HG02981 (cell line): ENCODE measurements at regions not wholly inside any gene's neighbourhood (a gene's known extent, or its start where the extent isn't known, plus 50 kb on each side); places are given as distances from the start of the nearest gene placed in this dataset.
"Not testable (repeated sequence)": the region's sequence is repeated elsewhere in the genome, so short reads cannot be mapped to it uniquely, and the experiment has no call there.

Experiments used
- ATAC-seq: cut with Tn5 transposase; IDR thresholded peaks from one replicate; pipeline ENCODE4 v1.9.1; 2021; ENCODE audit warnings: mild to moderate bottlenecking, moderate library complexity; ENCODE audit not compliant: unreplicated experiment

DNA sequence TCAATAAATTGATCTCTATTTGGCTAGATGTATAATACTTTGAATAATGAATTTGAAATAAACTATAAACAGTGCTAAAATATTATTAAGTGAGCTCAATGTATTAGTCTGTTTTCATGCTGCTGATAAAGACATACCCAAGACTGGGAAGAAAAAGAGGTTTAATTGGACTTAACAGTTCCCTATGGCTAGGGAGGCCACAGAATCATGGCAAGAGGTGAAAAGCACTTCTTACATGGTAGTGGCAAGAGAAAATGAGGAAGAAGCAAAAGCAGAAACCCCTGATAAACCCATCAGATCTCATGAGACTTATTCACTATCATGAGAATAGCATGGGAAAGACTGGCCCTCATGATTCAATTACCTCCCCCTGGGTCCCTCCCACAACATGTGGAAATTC lies 2092.4 kb upstream of the ACO1 start:
- ATAC-seq: not testable (repeated sequence)

DNA sequence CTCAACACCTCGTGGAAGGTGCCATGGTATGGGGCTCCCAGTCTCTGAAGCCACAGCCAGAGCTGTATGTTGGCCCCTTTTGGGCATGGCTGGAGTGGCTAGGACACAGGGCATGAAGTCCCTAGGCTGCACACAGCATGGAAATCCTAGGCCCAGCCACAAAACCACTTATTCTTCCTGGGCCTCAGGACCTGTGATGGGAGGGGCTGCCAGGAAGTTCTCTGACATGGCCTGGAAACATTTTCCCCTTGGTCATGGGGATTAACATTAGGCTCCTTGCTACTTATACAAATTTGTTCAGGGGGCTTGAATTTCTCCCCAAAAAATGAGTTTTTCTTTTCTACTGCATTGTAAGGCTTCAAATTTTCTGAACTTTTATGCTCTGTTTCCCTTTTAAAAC lies 2091.2 kb upstream of the ACO1 start:
- ATAC-seq: no peak

DNA sequence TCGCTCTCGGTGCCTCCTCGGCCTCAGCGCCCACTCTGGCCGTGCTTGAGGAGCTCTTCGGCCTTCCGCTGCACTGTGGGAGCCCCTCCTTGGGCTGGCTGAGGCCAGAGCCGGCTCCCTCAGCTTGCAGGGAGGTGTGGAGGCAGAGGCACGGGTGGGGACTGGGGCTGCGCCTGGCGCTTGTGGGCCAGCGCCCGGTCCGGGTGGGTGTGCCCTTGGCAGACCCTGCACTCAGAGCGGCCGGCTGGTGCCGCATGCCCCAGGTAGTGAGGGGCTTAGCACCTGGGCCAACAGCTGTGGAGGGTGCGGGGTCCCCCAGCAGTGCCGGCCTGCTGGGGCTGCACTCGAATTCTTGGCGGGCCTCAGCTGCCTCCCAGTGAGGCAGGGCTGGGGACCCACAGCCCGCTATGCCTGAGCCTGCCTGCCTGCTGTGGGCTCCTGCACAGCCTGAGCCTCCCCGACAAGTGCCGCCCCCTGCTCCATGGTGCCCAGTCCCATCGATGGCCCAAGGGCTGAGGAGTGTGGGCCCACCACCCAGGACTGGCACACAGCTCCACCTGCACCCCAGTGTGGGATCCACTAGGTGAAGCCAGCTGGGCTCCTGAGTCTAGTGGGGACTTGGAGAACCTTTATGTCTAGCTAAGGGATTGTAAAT lies 2085.2 kb upstream of the ACO1 start:
- no peak for ATAC-seq

DNA sequence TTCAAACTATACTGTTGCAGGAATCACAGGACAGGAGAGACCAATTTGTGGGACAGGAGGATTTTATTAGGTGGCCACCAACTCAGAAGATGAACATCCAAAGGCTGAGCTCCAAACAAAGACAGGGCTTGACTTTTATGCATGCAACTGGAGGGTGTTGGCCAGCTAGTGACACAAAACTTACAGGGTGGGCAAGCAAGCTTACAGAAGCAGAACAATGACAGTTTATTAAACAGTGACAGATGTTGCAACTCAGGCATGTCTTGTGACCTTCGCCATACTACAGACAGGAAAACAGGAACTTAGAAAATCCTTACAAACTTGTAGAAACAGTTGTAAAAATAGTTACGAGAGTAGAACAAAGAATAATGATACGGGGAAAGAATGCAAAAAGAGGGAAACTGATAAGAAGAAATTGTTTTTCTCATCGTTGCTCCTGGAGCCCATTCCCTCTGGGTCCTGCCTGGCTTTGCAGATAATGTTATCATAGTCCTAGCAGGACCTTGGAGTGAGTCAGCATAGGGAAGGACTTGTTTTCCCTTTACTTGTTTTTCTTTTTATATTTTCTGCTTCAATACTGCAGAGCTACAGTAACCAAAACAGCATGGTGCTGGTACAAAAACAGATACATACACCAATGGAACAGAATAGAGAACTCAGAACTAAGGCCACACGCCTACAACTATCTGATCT lies 2083.0 kb upstream of the ACO1 start:
- no peak for ATAC-seq

DNA sequence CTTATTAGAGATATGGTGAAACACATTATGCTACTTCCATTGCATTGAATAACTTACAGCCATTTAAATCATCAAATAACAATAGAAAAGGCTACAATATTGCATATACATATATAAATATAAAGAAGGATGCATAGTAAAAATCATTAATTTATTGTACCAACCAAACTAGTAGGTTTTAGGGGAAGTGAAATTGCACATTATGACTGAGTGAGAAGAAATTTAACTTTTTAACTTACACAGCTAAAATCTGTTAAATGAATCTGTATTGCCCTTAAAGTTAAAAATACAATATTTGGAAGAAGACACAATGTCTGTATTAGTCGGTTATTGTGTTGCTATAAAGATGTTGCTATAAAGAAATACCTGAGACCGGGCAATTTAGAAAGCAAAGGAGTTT lies 2073.7 kb upstream of the ACO1 start:
- peak; percentile 57 for ATAC-seq

DNA sequence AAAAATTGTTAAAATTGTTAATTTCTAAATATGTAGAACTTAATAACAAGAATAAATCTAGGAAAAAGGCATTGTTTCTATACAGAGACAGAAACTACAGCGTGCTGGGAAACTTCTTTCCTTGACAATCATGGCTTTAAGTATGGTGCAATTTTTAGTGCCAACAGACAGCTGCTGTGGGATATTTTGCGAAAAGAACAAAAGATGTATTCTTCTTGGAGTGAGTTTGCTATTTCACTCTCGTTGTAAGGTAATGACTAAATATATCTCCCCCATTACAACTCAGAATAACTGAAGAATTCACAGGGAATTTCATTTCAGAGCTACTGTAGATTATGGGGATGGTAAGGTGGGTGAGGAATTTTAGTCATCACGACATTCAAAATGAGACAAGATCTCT lies 2055.0 kb upstream of the ACO1 start:
- ATAC-seq: no peak

DNA sequence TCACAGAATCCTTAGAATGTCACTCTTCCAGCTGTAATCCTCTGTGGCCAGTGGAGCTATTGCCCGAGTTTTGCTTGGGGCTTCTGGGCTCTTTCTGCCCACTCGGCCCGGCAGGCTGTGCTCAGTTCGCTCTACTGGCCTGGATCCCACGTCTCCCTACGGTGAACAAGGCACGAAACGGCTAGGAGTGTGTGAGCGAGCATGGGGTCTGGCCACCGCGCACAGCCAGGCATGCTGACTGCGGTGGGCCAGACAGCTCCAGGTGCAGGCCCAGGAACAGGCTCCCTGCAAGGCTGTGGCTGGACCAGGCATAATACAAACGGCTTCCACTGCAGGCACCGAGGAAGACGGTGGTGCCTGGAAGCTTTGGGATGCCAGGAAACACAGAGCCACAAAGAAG lies 2035.5 kb upstream of the ACO1 start:
- no peak for ATAC-seq

DNA sequence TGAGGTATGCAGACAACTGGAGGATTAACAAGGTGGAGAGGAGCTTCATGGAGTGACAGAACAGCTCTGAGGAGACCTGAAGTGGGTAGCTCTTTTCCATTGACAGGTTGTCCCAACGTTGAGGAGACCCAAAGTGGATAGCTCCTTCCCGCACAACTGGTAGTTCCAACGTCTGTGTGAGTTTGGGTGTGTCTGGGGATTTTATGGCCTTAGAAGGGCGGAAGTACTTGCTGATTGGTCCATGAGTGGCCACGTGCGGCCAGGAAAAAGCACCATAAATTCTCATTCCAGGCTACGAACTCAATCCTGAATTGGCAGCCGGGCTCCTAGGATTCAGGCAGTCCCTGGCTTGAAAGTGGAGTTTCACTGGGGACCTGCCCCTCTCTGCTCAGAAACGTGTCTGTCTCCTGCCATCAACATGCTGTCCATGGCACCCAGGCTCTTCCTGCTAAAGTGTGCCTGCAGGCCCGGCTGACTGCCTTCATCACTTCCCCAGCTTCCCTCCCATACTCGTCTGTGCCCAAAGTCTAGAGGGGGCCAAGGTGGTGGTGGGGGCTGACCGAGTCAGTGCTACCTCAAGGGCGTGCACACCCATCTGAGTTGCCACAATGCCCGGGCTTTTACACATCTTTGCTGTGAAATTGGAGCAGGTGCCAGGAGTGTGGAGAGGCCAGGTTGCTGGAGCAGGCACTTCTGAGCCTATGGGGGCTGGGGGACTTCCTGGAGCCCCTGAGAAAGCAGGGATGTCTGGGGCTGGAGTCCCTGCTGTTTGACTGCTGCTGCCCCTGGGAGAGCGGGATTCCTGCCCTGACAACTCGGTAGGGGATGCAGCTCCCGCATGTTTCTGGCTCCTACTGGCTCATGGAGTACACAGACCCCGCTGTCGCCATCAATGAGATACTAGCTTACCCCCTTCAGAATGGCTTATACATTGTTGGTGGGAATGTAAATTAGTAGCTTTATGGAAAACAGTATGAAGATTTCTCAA lies 2034.6 kb upstream of the ACO1 start:
- no peak for ATAC-seq

DNA sequence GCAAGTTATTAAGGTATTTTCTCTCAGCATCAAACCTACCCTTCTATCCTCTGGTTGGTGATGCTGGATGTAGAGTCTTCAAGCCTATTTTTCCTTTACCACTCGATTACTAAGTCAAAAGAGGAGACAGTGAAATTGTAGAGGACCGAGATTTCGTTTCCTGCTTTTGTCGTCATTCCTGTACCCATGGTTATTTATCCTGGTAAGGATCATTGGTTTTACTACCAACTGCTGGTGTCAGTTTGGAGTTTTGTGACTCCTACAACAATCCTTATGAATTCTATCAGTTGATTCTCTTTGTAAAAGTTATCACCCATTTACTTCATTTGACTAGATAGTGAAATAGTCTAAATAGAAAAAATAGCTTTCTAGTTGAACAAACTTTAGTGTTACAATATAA lies 2028.2 kb upstream of the ACO1 start:
- no peak for ATAC-seq

DNA sequence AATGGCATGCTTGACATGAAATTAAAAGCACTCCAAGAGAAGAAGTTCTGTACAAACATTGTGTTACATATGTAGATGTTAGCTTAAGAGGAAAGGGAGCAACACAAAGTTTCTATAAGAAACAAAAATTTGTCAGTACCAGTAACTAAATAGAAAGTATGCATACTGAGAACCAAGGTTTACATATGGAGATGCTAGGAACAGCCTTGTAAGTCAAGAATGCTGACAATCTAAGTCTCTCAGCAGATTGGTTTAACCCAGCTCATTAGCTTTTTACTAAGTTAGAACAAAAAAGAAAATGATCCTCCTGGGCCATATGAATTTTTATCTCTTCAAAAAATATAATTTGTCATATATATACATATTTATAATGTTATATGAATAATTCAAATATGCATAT lies 2022.1 kb upstream of the ACO1 start:
- no peak for ATAC-seq

DNA sequence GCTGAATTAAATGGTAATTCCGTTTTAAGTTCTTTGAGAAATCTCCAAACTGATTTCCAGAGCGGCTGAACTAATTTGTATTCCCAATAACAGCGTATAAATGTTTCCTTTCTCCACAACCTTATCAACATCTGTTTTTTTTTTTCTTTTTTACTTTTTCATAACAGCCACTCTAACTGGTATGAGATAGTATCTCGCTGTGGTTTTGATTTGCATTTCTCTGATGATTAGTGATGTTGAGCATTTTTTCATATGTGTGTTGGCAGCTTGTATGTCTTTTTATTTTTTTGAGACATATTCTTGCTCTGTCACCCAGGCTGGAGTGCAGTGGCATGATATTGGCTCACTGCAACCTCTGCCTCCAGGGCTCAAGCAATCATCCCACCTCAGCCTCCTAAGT lies 2018.3 kb upstream of the ACO1 start:
- not testable (repeated sequence) for ATAC-seq

DNA sequence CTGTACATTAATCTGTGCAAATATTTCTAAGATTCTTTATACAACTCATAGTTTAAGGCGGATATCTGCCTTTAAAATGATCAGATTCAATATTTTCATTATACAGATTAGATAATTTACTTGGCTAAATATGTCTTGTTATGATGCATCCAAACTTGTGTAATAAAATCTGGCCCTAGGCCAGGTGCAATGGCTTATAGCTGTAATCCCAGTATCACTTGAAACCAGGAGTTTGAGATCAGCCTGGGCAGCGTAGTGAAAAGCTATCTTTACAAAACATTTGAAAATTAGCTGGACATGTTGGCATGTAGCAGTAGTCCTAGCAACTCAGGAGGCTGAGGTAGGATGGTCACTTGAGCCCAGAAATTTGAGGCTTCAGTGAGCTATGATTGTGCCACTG lies 2002.2 kb upstream of the ACO1 start:
- ATAC-seq: no peak

DNA sequence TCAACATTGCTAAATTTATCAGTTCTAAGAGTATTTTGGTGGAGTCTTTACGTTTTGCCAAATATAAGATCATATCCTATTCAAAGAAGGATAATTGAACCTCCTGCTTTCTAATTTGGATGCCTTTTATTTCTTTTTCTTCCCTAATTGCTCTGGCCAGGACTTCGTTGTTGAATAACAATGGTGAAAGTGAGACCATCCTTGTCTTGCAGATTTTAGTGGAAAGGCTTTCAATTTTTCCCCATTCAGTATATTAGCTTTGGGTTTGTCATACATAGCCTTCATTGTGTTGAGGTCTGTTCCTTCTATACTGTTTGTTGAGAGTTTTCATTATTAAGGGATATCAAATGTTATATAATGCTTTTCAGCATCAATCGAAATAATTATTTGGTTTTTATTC lies 1974.2 kb upstream of the ACO1 start:
- no peak for ATAC-seq

DNA sequence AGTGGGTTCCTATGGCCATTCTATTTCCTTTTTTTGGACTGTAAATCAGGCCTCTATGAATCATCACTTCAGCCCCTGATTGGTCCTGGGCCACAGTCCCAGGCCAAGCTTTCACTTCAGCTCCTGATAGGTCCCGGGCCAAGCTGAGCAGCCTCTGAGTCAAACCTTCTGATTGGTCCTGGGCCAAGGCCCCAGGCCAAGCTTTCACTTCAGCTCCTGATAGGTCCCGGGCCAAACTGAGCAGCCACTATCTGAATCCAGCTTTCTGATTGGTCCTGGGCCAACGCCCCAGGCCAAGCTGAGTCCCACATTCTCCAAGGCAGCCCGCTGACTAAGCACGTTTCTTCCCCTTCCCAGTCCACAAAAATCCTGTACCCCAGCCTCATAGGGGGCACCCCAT lies 1972.9 kb upstream of the ACO1 start:
- no peak for ATAC-seq

DNA sequence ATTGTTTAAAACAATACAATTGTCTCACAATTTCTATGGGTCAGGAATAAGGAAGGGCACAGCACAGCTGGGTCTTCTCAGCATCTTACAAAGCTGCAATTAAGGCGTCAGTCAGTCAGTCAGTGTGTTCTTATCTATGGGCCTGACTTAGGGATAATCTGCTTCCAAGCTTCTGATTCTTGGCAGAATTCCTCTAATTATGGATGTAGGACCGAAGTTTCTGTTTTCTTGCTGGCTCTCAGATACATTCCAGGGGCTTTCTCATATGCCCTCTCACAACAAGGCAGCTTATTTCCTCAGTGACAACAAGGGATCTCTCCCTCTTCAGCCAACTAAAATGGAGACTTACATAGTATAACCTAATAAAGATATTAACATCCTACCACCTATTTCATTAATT lies 1925.3 kb upstream of the ACO1 start:
- no peak for ATAC-seq

DNA sequence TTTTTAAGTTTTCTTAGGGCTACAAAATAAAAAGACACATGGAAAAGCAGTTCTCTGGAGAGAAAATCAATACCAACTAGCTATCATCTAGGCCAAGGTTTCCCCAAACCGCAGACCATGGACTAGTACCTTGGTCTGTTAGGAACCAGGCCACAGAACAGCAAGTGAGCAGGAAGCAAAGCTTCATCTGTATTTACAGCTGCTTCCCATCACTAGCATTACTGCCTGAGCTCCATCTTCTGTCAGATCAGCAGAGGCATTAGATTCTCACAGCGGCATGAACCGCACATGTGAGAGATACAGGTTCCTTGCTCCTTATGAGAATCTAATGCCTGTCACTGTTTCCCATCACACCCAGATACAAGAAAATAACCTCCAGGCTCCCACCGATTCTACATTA lies 1907.6 kb upstream of the ACO1 start:
- ATAC-seq: no peak

DNA sequence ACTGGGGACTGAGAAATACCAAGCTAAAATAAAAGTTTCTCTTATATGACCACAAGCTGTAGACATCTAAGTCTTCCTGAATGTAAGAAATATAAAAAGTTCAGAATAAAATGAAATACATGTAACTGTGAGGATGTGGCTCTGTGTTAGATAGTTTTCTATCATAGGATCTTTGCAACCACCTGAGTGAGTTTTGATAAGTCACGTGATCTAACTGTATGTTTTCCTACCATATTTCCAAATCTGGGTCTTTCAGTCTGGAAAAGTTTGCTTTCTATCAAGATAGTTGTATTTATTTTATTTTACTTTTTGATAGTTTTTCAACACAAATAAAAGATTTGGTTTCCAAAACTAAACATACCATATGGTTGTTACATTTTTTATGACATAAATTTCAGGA lies 1905.8 kb upstream of the ACO1 start:
- ATAC-seq: no peak

DNA sequence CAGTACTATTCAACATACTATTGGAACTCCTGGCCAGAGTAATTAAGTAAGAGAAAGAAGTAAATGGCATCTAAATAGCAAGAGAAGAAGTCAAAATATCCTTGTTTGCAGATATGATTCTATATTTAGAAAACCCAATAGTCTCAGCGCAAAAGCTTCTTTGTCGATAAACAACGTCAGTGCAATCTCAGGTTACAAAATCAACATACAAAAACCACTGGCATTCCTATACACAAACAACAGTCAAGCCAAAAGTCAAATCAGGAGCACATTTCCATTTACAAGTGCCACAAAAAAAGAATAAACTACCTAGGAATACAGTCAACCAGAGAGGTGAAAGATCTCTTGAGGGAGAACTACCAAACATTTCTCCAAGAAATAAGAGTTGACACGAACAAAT lies 1901.9 kb upstream of the ACO1 start:
- ATAC-seq: no peak

DNA sequence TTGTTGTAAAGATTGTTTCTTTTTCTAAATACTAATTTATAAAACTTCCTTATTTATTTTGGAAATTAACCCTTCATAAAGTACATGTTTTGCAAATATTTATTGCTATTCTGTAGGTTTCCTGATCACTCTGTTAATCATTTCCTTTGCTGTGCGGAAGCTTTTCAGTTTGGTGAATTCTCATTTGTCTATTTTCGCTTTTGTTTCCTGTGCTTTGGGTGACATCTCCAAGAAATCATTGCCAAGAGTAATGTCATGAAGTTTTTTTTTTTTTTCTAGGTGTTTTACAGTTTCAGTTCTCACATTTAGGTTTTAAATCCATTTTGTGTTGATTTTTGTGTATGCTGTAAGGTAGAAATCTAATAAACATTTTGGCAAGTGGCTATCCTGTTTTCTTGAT lies 1899.8 kb upstream of the ACO1 start:
- ATAC-seq: peak; percentile 60

DNA sequence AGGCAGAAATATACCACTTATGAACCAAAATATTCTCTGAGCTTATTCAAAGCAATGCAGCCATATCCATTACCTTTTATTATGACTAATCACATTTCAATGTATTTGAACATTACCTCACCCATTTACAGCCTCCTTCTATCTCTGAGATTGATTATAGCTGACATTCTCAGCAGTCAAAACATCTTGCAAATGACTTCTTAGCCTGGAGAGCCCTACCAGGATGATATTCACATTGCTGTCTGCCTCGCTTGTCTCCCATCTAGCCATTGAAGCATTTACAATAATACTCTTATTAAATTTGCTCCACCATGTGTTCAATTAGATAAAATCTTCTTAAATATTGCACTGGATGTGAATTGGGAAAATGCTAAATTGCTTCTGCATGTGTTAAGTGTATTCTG lies 1879.9 kb upstream of the ACO1 start:
- no peak for ATAC-seq

DNA sequence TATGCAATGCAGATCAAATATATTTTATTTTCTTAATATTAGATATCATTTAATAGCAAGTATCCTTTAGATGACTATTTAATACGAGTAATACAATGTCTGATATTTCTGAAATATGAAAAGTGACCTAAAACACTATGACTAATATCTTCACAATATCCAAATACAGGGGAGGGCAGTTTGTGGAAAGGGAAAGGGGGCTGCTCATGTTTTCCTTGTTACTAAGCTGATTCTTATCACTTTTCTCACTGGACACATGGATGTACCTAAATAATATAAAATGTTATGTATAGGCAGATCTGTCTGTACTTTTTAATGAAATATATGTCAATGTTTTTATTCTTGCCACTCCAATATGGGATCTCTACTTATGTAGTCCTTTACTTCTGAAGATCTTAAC lies 1879.1 kb upstream of the ACO1 start:
- ATAC-seq: no peak

DNA sequence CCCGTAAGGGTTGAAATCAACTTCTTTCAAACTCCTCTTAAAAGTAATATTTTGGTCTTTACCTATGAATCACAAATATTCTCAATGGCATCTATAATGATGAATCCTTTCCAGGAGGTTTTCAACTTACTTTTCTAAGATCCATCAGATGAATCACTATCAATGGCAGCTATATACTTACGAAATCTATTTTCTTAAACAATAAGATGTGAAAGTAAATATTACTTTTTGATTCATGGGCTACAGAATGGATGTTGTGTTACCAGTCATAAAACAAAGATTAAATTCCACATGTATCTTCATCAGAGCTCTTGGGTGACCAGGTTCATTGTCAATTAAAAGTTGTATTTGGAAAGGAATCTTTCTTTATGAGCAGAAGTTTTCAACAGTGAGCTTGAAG lies 1877.7 kb upstream of the ACO1 start:
- no peak for ATAC-seq
